ENCODE measurements at regions not wholly inside any gene's neighbourhood (a gene's known extent, or its start where the extent isn't known, plus 50 kb on each side); places are given as distances from the start of the nearest gene placed in this dataset.
"Not testable (repeated sequence)": the region's sequence is repeated elsewhere in the genome, so short reads cannot be mapped to it uniquely, and the experiment has no call there.

GRCh38 chrX:124181515-124181914, 150.9 kb upstream of the TEX13D start:
- DNase-seq = not testable (repeated sequence)

GRCh38 chrX:124190440-124190839, 142.0 kb upstream of the TEX13D start:
- DNase-seq = no peak

GRCh38 chrX:124194199-124194598, 138.3 kb upstream of the TEX13D start:
- no peak for DNase-seq

- no peak for DNase-seq
Observed at GRCh38 chrX:124194901-124195300, 137.6 kb upstream of the TEX13D start.

GRCh38 chrX:124203311-124203710, 129.1 kb upstream of the TEX13D start:
- DNase-seq = no peak

GRCh38 chrX:124208660-124209059, 123.8 kb upstream of the TEX13D start:
- DNase-seq = no peak

GRCh38 chrX:124209792-124210576, 122.5 kb upstream of the TEX13D start:
- DNase-seq = no peak

GRCh38 chrX:124211312-124211942, 121.0 kb upstream of the TEX13D start:
- peak; percentile 0 for DNase-seq

GRCh38 chrX:124212622-124213021, 119.8 kb upstream of the TEX13D start:
- DNase-seq = no peak

- DNase-seq = no peak
Observed at GRCh38 chrX:124215786-124216185, 116.7 kb upstream of the TEX13D start.

GRCh38 chrX:124216396-124217115, 115.9 kb upstream of the TEX13D start:
- no peak for DNase-seq

- DNase-seq = peak; percentile 13
Observed at GRCh38 chrX:124217304-124218251, 114.9 kb upstream of the TEX13D start.

GRCh38 chrX:124223524-124223923, 108.9 kb upstream of the TEX13D start:
- no peak for DNase-seq

GRCh38 chrX:124224528-124224927, 107.9 kb upstream of the TEX13D start:
- no peak for DNase-seq

- DNase-seq = no peak
Observed at GRCh38 chrX:124226129-124226528, 106.3 kb upstream of the TEX13D start.

- DNase-seq = no peak
Observed at GRCh38 chrX:124228849-124229248, 103.6 kb upstream of the TEX13D start.

- no peak for DNase-seq
Observed at GRCh38 chrX:124229374-124229773, 103.1 kb upstream of the TEX13D start.

GRCh38 chrX:124230655-124231450, 101.6 kb upstream of the TEX13D start:
- DNase-seq = no peak

GRCh38 chrX:124231451-124231759, 101.1 kb upstream of the TEX13D start:
- no peak for DNase-seq

GRCh38 chrX:124232523-124233201, 99.8 kb upstream of the TEX13D start:
- no peak for DNase-seq

GRCh38 chrX:124234348-124234747, 98.1 kb upstream of the TEX13D start:
- no peak for DNase-seq
